ENCODE measurements at regions not wholly inside any gene's neighbourhood (a gene's known extent, or its start where the extent isn't known, plus 50 kb on each side); places are given as distances from the start of the nearest gene placed in this dataset.

DNA sequence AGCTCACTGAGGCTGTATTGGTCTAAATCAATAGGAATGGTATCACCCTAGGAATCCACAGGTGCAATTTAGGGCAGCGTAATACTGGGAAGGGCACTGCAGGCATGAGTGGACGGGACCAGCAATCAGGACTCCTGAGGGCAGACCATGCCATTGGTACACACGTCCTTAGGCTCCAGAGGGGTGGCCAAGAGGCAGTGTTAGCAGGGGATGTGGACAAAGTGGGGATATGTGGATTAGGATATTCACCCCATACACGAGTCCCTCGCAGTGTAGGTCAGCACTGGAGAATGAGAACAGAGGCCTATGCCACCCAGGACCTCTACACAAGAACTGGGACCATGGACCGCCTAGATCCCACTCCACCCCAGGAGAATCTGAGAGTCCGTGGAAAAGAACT is 389.8 kb downstream of the BCL11A start:
- DNase-seq (ENCODE audit: low read depth in 2 of 2): no peak

DNA sequence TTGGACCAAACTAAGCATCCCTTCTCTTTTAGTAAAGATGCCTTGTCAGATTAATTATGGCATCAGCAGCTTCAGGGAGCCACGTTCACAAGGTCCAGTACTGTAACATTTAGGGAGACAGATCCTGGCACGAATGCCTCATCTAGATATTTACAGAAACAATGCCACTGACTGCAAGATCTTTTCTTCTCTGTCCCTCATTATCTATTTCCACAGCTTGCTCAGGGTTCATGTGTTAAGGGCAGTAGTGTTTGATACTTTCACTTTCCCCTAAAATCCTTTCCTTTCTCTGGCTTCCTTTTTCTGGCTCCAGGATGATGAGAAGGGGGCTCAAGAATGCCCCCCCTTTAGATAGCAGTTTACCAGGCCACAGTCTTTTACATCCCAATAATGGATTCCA is 393.9 kb downstream of the BCL11A start:
- DNase-seq (ENCODE audit: low read depth in 2 of 2): no peak

DNA sequence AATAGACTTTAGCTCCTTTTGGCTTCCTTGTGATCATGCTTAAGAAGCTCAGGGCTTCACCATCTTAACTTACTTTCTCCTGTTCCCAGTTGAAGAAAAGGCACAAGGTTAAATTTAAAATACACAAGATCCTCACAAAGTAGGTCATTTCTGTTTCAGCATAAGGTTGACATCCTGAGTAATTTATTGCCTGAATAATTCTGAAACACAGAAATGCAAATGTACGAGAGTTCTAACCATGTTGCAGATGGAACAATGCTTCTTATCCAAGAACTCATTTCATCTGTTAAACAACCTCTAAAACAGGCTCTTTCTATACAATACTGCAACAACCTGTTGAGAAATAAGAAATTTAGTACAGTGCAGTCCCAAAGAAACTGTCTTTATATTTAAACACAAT is 395.2 kb downstream of the BCL11A start:
- DNase-seq (ENCODE audit: low read depth in 2 of 2): no peak

DNA sequence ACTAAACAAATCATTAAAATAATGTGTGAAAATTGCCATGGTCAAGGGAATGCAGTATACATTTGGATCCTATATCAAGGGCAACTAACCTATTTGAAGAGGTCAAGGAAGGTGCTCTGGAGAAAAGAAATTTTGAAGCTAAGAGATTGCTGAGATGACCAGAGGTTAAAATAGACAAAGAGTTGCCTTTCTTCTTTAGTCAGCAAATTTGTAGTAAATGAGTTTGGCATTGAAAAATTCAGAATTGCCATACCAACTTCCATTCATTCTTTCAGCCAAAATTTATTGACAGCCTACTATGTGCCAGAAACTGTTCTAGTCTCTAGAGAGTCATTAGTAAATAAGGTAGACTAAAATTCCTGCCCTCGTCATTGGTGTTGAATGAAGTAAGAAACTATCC is 396.2 kb downstream of the BCL11A start:
- no peak for DNase-seq (ENCODE audit: low read depth in 2 of 2)

DNA sequence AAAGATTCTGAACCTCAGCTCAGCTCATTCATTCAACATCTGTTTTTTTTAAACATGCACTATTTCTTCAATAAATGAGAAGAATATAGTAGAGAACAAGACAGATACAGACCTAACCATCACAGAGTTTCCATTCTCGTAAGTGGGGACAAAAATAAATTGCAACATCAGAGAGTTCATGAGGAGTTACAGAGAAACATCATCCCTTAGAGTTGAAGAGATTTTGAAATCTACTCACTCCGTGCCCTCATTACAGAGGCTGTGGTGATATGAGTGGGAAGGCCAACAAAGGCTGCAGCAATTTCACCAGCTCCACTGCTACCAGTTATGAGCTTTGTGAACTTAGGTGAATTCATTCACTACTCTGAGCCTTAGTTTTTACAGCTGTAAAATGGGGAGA is 399.3 kb downstream of the BCL11A start:
- no peak for DNase-seq (ENCODE audit: low read depth in 2 of 2)

DNA sequence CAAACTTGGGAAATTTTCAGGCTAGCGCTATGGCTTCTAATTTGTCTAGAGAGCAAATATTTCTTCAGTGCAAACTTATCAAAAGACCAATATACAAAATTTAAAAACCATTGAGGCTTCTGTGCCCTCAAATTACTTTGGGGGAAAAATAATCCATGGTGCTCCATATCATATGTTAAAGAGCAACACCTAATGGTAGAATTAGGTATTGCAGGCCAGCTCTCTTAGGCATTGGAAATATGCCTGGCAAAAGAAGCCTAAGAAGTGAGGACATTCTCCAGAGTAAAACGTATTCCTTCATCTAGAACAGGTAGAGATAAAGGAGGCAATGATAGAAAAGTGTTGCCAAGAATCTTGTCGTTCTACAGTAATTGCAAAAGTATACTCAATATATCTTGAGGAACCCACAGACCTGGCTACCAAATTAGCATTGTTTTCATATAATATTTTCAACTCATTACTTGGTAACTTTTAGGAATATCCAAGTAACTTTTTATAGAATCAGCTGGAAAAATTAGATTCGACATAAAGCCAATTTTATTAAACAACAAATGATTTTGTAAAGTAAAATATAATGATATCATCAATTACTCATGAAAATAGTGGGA is 401.1 kb downstream of the BCL11A start:
- no peak for DNase-seq (ENCODE audit: low read depth in 2 of 2)

DNA sequence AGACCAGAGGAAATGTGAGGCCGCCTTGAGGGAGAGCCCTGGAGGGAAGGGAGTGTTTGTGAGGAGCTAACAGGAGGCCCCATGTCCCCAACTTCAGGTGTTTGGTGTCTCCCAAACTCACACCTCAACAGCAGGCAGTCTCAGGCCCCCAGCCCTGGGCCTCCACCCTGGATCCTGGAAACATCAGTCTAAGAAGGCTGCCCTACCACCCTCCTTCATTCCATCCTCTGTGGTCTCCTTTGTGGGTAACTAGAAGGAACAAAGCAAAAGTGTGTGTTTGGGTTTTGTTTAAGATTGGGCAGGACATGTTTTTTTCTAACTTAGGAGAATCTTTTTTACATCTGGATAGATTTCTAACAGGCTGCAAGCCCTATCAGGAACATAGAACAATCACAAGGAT is 404.3 kb downstream of the BCL11A start:
- no peak for DNase-seq (ENCODE audit: low read depth in 2 of 2)

DNA sequence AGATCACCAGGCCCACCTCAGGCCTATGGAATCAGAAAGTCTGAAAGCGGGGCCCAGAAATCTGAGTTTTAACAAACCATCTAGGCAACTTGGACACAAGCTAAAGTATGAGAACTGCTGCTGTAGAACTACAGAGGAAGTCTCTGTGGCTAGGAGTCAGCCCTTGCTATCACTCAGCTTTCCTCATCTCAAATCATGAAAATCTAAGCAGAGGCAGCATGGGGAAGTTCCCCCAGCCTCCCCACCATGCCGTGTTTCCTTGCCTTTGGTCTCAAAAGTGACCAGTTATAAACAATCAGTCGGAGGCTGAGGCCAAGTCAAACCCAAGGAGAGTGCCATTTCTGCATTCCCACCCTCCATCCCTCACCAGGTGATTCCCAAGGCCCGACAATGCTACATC is 404.7 kb downstream of the BCL11A start:
- DNase-seq (ENCODE audit: low read depth in 2 of 2): no peak

DNA sequence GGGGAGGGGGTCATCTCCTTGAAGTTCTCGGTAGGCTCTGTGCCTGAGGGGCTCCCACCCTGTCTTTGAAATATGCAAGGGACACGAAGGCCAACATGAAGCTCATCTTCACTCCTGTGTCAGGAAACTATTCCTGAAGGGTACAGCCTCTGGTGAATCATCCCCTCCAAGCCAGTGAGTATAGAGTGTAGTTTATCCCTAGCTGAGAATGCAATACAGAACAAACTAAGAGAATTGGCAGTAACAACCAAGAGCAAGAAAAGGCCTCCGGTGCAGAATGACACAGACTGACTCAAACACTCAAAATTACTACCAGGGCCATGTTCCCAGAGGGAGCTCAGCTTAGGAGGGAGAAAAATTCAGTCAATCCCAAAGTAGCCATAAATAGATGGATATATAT is 413.3 kb downstream of the BCL11A start:
- DNase-seq (ENCODE audit: low read depth in 2 of 2): no peak

DNA sequence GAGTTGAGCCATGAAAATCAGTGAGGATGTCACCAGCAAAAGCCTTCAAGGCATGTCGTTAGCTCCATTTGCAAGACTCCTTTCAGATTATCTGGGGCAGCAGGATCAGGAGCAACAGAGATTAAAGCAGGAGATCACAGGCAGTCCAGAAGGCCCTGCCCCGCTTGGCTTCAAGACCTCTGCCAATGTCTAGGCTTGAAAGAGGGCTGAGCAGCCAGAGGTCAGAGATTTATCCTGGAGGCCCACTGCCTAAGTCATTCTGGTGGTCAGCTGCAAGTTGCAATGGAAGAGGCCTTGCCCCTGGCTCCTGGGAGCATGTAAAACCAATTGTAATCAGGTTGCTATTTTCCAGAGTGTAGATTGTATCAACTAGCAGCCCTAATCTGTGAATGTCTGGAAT is 416.5 kb downstream of the BCL11A start:
- no peak for DNase-seq (ENCODE audit: low read depth in 2 of 2)

DNA sequence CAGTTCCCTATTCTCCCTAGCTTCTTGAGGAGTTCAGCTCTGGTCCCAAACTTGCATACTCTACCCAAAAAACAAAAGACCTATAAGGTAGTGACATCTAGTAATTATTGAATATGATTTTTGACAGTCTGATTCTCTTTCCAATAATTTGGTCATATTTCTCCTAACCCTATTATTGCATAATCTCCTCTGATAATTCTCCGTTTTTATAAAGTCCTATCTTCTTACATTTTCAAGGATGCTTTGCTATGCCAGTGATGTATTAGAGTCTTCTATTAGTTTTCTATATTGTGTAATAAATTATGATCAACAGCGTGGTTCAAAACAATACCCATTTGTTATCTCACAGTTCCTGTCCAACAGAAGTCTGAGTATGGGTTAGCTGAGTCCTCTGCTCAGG is 426.3 kb downstream of the BCL11A start:
- DNase-seq (ENCODE audit: low read depth in 2 of 2): no peak

DNA sequence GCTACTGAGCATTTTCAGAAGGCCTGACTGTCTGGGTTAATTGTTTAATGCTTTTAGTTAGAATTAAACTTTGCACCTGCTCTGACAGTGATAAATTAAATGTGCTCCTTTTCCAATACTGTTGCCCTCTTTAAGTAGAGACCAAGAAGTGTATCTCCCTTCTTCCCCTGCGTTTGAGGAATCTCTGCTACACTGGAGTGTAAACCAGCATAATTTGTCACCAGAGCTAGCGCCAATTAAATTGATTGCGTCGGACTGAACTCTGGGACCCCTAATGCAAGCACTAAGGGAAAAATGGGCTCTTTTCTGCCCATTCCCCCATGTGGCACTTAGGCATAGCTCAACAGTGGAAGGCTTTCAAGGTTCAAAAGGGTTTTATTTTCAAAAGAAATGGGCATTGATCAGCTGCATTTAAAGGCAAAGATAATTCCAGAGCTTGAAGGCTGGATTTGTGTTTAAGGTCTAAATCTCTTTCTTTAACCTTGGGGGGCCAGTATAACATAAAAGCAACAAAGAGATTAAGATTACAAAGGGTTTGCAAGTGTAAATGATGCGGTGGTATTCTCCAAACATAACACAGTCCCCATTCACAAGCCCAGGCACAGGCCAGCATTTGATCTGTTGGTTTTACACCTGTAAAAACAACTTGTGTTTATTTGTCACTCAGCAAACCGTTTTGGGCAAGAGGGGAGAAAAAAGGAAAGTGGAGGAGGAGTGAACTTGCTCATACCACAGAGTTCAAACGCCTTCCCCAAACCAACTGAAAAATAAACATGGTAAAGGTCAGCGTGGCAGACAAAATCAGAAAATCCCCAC is 427.6 kb downstream of the BCL11A start:
- no peak for DNase-seq (ENCODE audit: low read depth in 2 of 2)

DNA sequence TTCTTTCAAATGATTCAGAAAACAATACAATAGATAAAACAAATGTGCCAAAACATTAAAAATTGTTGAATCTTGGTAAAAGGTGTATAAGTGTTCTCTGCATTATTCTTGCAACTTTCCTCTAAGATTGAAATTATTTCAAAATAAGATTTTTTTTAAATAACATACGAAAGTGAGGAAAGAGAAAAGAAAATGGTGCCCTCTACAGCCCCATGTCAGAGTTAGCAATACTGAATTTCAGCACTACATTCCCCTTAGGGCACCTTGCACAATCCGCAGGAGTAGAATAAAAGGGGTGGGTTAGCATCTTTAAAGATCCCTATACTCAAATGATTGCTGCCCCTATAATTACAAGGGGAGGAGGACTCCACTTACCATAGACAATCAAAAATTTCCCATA is 433.7 kb downstream of the BCL11A start:
- DNase-seq (ENCODE audit: low read depth in 2 of 2): no peak

DNA sequence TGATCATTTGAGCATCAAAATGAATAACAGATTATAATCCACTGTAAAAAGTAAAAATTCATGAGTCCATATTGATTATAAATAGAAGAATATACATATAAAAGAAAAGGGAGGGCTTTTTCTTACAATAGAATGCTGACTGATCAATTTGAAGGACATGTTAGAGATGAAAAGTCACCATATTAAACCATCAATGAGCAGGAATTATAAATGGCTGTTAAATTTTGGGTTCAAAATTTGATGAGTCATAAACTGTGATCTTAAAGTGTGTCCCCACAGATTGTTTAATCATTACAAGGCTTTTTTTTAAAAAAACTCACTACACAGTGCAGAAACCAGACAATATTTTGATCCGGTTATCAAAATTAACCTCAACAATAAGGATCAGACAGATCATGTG is 434.5 kb downstream of the BCL11A start:
- no peak for DNase-seq (ENCODE audit: low read depth in 2 of 2)

DNA sequence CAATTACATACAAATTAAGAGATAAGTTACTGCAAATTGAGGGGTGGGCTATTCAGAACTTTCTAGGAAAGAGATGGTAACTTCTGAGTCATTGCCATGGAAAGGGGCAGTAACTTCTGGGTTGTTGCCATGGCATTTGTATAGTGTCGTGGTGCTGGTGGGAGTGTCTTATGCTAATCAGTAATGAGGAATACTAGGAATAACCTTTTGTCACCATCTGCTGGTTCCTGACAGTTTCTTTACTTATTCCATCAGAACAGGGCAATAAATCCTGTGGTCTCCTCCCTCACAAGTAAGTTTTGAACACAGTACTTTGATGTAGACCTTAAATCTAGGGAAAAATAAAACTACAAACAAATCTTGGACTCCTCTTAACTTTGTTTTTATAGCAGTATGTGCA is 435.4 kb downstream of the BCL11A start:
- DNase-seq (ENCODE audit: low read depth in 2 of 2): no peak

DNA sequence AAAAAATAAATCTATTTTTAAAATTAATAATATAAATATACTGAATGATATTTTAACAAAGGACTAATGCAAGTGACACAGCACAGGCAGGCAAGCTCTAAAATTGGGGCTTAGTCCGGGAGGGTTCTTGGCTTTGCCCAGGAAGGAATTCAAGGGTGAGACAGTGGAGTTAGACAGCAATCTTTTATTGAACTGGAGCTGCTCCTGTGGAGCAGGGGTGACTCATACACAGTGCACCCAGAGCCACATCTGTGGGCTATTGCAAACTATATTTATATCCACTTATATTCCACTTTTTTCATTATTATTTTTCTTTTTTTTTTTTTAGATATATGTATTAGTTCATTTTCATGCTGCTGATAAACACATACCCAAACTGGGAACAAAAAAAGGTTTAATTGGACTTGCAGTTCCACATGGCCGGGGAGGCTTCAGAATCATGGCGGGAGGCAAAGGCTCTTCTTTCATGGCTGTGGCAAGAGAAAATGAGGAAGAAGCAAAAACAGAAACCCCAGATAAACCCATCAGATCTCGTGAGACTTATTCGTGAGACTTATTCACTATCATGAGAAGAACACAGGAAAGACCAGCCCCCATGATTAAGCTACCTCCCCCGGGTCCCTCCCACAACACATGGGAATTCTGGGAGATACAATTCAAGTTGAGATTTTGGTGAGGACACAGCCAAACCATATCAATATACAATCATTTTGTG is 437.1 kb downstream of the BCL11A start:
- DNase-seq (ENCODE audit: low read depth in 2 of 2): no peak

DNA sequence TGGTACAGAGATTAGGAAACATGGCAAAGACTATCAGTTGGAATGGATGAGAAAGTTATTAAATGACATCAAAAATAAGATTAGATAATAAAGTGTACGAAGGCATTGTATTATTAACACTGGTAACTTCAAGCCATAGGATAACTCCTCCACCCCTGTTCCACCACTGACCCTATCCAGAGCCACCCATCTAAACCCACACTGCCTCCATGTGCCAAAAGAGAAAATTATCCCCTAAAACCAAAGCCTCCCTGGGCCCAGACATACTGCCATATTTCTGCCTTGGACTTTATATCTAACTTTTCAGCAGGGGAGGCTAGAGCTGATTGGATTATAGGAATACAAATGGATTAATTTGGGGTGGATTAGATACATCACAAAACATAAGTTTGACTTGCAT is 443.7 kb downstream of the BCL11A start:
- DNase-seq (ENCODE audit: low read depth in 2 of 2): no peak

DNA sequence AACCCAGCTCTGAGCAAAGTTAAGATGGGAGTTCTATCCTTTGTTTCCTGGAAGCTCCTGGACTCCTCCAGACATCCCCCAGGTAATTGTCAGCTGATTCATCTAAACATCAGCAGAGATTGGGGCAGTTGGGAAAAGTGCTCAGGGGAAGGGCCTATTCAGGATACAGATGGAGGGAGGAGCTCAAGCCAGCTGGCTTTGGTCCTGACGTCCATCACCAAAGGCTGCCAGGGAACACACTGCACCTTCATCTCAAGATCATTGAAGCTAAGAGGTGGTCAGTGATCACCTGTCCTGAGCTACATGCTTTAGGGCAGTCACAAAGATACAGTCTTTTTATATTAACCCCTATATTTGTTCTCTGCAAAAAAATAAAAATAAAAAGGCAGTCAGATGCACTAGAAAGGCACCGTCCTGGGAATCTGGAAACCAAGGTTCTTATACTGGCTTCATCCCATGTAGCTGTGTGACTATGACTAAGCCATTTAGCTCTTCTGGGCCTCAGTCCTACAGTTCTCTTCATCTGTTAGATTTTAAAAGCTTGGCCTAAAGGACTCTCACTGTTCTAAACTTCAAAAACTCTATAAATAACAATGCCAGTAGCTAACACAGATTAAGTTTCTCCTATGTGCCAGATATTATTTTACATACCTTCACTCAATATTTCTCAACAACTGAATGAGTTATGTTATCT is 446.5 kb downstream of the BCL11A start:
- DNase-seq (ENCODE audit: low read depth in 2 of 2): no peak

DNA sequence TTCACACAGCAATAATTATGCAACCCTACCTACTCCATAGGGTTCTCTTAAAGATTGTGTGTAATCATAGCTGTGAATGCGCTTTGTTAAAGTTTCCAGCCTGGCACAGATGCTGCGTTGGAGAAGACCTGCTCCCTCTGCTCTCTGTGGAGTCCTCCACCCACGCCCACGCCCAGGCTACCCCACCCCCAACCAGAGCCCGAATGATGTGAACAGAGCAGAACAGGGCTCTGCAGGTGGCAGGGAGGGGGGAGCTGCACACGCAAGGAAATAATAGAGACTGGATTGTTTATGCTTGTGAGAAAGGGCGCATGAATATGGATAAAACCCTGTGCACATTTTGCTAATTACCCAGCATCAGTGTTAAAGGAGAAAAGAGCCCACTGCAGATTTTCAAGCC is 447.5 kb downstream of the BCL11A start:
- no peak for DNase-seq (ENCODE audit: low read depth in 2 of 2)

DNA sequence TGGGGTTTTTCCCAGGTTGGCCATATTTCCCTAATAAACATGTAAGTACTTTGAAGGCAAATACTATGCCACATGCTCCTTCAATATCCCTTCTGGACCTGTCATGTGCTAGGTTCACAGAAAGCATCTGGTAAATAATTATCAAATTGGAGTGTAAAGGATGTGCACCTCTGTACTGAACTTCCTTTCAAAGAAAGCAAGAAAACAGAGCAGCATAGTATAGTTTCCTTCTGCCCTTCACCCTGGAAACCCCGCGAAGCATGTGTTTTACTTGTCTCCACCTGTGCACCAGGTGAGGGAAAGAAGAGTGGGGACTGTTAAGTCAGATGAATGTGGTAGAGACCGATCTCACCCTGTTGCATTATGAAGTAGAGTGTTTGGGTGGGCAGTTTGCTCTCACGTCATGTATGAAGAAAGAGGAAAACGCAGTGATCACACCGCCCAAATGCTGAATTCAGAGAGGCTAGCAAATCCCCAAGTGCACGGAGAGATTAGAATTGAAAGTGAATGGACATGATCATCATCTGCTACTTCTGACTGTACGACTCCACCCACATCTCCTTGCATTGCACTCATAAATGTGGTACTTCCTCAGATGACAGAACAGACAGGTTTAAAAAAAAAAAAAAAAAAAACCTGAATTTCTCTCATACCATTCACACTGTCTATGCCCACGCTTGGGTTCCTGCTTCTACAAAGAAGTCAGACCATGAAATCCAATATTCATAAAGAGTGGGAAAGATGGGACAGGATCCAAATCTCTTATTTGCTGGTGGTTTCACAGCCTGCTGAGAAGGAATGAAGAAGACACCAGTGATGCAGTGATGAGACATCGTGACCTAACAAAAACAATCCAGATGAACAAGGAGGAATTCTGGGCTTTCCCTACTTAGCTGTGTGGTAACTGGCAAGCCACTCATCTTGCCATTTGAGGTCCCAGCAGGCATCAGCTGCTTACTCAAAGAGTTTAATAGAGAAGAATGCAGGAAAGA is 448.6 kb downstream of the BCL11A start:
- DNase-seq (ENCODE audit: low read depth in 2 of 2): no peak

DNA sequence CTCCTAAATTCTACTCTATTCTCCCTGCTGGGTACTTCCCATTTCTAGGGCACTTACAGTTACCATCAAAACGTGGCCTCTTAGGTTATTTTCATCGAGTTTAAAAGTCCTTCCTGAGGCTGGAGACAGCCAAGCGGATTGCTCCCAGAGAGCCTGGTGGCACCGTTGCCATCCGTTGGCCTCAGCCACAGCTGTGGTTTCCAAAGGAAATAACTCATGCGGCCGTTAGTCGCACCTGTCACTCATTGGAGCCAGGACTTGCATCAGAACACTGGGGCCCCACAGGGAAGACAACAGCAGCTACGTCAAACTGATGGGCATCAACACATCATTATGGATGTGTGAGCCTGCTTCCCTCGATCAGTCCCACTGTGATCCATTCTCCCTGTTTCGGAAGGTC is 453.4 kb downstream of the BCL11A start:
- DNase-seq (ENCODE audit: low read depth in 2 of 2): no peak

Data from stimulated activated CD8-positive, alpha-beta memory T cell treated with anti-CD3 and anti-CD28 coated beads, Interleukin-15, amount 100 ng/mL, for 48 hours (primary cell).